ENCODE measurements at regions not wholly inside any gene's neighbourhood (a gene's known extent, or its start where the extent isn't known, plus 50 kb on each side); places are given as distances from the start of the nearest gene placed in this dataset.
"Not testable (repeated sequence)": the region's sequence is repeated elsewhere in the genome, so short reads cannot be mapped to it uniquely, and the experiment has no call there.

DNA sequence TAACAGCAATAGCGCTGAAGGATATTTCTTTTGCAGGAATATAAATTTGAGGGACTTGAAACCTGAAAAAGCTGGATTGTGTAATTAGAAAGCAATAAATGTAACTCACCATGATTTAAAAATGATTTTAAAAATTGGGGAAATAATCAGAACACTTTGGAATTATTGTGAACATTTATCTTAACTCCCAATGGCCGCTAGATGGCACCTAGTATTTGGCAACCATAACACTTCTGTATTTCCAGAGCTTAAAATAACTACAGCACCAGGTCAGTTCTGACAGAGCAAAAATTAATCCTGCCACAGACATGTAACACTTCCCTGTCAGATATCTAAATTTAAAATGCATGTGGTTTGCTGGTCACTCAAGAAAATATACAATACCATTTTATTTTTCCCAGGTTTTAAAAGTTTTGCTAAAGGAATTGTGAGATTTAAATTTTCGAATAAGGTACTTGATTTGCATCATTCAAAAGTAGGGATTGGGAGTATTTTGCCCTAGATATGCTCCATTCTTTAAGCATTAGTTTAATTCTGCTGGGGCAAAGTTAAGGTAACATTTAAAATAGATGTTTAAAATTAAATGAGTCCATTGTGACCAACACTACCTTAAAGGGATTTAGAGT lies 144.5 kb downstream of the PPP1R3A start:
- no peak overlapping the region for H3K27ac Mint-ChIP-seq (ENCODE audit: low read depth)
- H3K4me3 Mint-ChIP-seq, result no peak overlapping the region
- H3K9me3 Mint-ChIP-seq, result peaks cover 11% of the 10 kb centered on the region
- ATAC-seq (replicated peaks; ENCODE audit: extremely low read depth, poor library complexity, severe bottlenecking), result no peak
- no peaks in the 10 kb centered on the region for H3K27me3 Mint-ChIP-seq
- DNase-seq (ENCODE audit: low spot score in 2 of 2), result no peak
- H3K4me1 Mint-ChIP-seq, result no peaks in the 10 kb centered on the region
- H3K36me3 Mint-ChIP-seq (ENCODE audit: insufficient read depth), result no peaks in the 10 kb centered on the region

DNA sequence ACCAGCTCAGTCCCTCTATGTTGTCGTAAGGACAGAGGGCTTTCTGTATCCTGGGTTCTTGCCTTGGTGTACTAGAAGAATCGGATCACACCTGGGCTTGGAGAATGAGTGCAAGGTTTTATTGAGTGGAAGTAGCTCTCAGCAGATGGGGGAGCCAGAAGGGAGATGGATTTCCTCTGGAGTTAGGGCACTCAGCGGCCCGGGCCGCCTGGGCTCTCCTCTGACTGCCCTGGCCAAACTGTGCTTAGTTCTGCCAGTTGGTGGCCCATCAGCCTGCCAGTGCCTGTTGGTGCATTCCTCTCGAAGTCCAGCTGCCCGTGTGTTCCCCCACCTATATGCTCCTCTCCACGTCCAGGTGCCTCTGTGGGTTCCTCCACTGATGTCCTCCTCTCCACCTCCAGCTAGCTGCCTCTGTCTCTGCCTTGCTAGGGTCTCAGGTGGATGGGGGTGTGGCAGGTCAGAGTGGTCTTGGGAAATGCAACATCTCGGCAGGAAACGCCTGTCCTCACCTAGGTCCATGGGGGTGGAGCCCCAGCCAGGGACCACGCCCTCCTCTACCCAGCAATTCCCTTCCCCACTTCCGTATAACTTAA lies 148.6 kb downstream of the PPP1R3A start:
- Mint-ChIP-seq H3K4me3 (no peak overlapping the region), H3K27me3 (no peaks in the 10 kb centered on the region)
- ATAC-seq (replicated peaks; ENCODE audit: extremely low read depth, poor library complexity, severe bottlenecking), result no peak

DNA sequence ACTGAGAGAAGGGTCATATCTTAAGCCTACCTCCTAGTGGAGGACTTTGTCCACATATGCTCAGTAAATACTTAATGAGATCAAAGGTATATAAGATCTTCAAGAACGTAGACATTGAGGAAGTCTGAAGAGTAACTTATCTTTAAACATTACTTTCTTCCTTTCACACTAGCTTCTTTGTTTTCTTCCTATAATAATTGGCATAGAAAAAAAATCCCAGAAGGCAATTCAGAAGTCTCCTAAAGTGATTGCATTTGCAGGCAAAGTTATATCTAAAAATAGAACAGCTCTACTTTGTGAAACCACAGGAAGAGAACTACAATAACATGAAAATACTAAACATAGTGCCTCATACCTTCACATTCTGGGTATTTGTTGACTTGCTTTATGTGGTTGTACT lies 150.4 kb downstream of the PPP1R3A start:
- H3K27ac Mint-ChIP-seq (ENCODE audit: low read depth), result no peak overlapping the region

More for the DNA sequence above, 148.6 kb downstream of the PPP1R3A start:
- Mint-ChIP-seq H3K27ac (ENCODE audit: low read depth) (no peak overlapping the region), H3K9me3 (peaks cover 11% of the 10 kb centered on the region), H3K4me1 (no peaks in the 10 kb centered on the region), H3K36me3 (ENCODE audit: insufficient read depth) (peaks cover 2% of the 10 kb centered on the region)
- DNase-seq (ENCODE audit: low spot score in 2 of 2), result no peak

DNA sequence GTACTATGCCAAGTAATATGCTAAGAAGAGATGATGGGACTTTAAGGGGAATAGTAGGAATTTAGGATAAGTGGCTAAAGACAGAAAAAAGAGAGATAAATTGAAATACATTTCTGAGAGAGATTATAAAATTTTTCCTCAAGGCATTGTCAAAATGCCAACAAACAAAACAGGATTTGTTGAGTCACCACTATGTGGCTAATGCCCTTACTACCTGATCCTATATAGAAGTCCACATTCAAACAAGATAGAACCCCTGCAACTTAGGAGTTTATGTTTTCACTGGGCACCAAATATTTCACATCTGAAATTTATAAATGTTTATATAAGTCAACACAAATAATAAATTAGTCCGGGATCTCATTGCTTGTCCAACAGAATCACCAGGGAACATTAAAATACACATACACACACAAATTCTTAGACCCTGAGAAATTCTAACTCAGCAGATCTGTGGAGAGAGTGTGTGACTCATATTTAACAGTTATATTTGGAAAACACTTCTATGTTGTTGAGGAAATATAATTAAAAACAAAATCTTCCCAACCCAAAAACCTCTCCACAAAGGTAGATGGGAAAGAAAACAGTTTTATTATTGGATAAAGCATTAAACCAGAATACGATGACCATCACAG lies 154.3 kb downstream of the PPP1R3A start:
- DNase-seq (ENCODE audit: low spot score in 2 of 2), result no peak
- Mint-ChIP-seq H3K9me3 (no peaks in the 10 kb centered on the region), H3K27ac (ENCODE audit: low read depth) (no peak overlapping the region), H3K4me1 (no peaks in the 10 kb centered on the region), H3K36me3 (ENCODE audit: insufficient read depth) (peaks cover 2% of the 10 kb centered on the region), H3K4me3 (no peak overlapping the region), H3K27me3 (no peaks in the 10 kb centered on the region)
- ATAC-seq (replicated peaks; ENCODE audit: extremely low read depth, poor library complexity, severe bottlenecking), result no peak

More for the DNA sequence above, 150.4 kb downstream of the PPP1R3A start:
- Mint-ChIP-seq H3K27me3 (no peaks in the 10 kb centered on the region), H3K9me3 (peaks cover 11% of the 10 kb centered on the region), H3K4me3 (no peak overlapping the region), H3K36me3 (ENCODE audit: insufficient read depth) (peaks cover 2% of the 10 kb centered on the region), H3K4me1 (no peaks in the 10 kb centered on the region)
- no peak for DNase-seq (ENCODE audit: low spot score in 2 of 2)
- ATAC-seq (replicated peaks; ENCODE audit: extremely low read depth, poor library complexity, severe bottlenecking), result no peak

DNA sequence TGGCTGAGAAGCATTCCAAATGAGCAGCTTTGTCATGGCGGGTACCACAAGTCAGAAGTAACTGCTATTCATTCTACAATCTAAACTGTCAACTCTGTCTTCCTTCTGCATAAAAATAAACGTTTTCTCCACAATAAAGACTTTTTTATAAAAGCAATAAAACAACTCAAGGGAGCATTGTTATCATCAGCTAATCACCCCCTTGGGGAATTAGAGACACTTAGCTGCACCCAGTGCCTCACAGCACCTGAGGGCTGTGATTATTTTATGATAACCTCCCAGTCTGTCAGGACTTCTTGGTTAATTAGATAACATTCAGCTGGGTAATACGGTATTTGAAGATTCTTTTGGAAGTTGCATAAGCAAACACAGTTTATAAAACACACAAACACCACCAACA lies 155.6 kb downstream of the PPP1R3A start:
- no peaks in the 10 kb centered on the region for H3K9me3 Mint-ChIP-seq
- ATAC-seq (replicated peaks; ENCODE audit: extremely low read depth, poor library complexity, severe bottlenecking) (no peak), DNase-seq (ENCODE audit: low spot score in 2 of 2) (no peak)
- no peaks in the 10 kb centered on the region for H3K27me3 Mint-ChIP-seq
- no peak overlapping the region for H3K27ac Mint-ChIP-seq (ENCODE audit: low read depth)
- no peaks in the 10 kb centered on the region for H3K4me1 Mint-ChIP-seq
- H3K36me3 Mint-ChIP-seq (ENCODE audit: insufficient read depth), result peaks cover 2% of the 10 kb centered on the region
- H3K4me3 Mint-ChIP-seq, result no peak overlapping the region

DNA sequence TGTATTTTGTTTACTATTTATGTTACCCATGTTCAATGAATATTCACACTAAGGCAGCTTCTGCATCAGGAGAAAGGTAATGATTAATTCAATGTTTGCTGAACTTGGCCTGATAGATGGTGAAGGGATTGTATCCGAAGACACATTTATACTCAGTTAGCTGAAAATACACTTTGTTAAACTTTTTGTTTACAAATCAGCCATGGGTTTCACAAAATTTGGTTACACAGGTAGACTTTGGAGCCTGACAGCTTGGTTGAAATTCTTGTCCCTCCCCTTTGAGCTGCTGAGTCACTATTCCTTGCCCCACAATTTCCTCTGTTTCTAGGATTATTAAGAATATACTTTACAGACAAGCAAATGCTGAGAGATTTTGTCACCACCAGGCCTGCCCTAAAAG lies 162.6 kb downstream of the PPP1R3A start:
- Mint-ChIP-seq H3K36me3 (ENCODE audit: insufficient read depth) (no peaks in the 10 kb centered on the region), H3K27ac (ENCODE audit: low read depth) (no peak overlapping the region), H3K4me1 (no peaks in the 10 kb centered on the region), H3K27me3 (no peaks in the 10 kb centered on the region), H3K9me3 (peaks cover 9% of the 10 kb centered on the region), H3K4me3 (no peak overlapping the region)
- no peak for ATAC-seq (replicated peaks; ENCODE audit: extremely low read depth, poor library complexity, severe bottlenecking)
- no peak for DNase-seq (ENCODE audit: low spot score in 2 of 2)

DNA sequence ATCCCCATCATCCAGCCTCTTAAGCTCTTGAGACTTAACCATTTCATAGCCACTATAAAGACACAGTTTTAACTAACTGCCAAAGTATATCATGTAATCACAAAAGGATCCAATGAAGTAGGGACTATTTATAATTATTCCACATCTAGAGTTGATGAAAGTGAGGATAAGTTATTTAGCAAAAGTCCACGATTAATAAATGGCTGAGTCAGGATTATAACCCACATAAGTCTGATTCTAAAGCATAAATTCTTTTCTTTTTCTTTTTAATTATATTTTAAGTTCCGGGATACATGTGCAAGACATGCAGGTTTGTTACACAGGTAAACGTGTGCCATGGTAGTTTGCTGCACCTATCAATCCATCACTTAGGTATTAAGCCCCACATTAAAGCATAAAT lies 166.1 kb downstream of the PPP1R3A start:
- no peak overlapping the region for H3K27ac Mint-ChIP-seq (ENCODE audit: low read depth)
- H3K4me3 Mint-ChIP-seq, result no peak overlapping the region
- peaks cover 13% of the 10 kb centered on the region for H3K9me3 Mint-ChIP-seq
- H3K27me3 Mint-ChIP-seq, result no peaks in the 10 kb centered on the region
- H3K4me1 Mint-ChIP-seq, result no peaks in the 10 kb centered on the region
- ATAC-seq (replicated peaks; ENCODE audit: extremely low read depth, poor library complexity, severe bottlenecking) (no peak), DNase-seq (ENCODE audit: low spot score in 2 of 2) (no peak)
- H3K36me3 Mint-ChIP-seq (ENCODE audit: insufficient read depth), result peaks cover 1% of the 10 kb centered on the region

DNA sequence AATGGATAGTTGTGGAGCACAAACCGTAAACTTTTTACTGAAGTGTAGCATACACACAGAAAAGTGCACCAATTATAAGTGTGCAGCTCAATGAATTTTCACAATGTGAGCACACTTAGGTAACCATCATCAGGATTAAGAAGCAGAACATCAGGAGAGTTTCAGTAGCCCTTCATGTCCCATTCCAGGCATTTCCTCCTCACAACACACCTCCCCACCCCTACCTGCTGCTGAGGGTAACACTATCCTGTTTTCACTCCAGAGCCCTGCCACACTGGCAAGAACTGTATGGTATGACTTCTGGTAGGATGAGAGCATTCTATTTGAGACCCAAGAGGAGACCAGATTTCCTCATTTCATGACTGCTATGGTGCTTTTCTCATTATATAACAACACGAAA lies 166.5 kb downstream of the PPP1R3A start:
- DNase-seq (ENCODE audit: low spot score in 2 of 2) (no peak), ATAC-seq (replicated peaks; ENCODE audit: extremely low read depth, poor library complexity, severe bottlenecking) (no peak)
- H3K4me1 Mint-ChIP-seq, result no peaks in the 10 kb centered on the region
- no peak overlapping the region for H3K27ac Mint-ChIP-seq (ENCODE audit: low read depth)
- peaks cover 1% of the 10 kb centered on the region for H3K36me3 Mint-ChIP-seq (ENCODE audit: insufficient read depth)
- no peak overlapping the region for H3K4me3 Mint-ChIP-seq
- H3K27me3 Mint-ChIP-seq, result no peaks in the 10 kb centered on the region
- H3K9me3 Mint-ChIP-seq, result peaks cover 9% of the 10 kb centered on the region

DNA sequence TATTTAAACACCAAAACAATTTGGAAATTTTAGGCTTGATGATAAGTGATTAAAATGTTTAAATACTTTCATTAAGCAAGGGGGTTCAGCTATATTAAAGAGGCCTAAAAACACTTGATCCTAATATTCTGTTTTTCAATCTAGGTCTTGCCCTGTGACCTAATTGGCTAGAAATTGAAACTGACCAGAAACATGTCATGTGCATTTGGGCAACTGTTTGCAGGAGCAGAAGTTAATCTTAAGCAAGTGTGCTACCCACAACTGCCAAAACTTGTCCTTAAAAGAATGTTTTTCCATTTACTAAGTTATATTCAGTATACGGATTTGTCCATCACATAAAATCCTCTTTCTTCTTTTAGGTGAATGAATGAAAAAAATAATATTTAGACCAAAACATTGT lies 167.3 kb downstream of the PPP1R3A start:
- Mint-ChIP-seq H3K4me3 (no peak overlapping the region), H3K9me3 (peaks cover 6% of the 10 kb centered on the region), H3K27me3 (no peaks in the 10 kb centered on the region), H3K36me3 (ENCODE audit: insufficient read depth) (peaks cover 1% of the 10 kb centered on the region), H3K4me1 (no peaks in the 10 kb centered on the region), H3K27ac (ENCODE audit: low read depth) (no peak overlapping the region)
- no peak for DNase-seq (ENCODE audit: low spot score in 2 of 2)
- ATAC-seq (replicated peaks; ENCODE audit: extremely low read depth, poor library complexity, severe bottlenecking), result no peak

DNA sequence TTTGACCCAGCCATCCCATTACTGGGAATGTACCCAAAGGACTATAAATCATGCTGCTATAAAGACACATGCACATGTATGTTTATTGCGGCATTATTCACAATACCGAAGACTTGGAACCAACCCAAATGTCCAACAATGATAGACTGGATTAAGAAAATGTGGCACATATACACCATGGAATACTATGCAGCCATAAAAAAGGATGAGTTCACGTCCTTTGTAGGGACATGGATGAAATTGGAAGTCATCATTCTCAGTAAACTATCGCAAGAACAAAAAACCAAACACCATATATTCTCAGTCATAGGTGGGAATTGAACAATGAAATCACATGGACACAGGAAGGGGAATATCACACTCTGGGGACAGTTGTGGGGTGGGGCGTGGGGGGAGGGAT lies 170.4 kb downstream of the PPP1R3A start:
- DNase-seq (ENCODE audit: low spot score in 2 of 2); H3K27ac Mint-ChIP-seq (ENCODE audit: low read depth); H3K27me3 Mint-ChIP-seq; H3K36me3 Mint-ChIP-seq (ENCODE audit: insufficient read depth); ATAC-seq (replicated peaks; ENCODE audit: extremely low read depth, poor library complexity, severe bottlenecking); H3K4me3 Mint-ChIP-seq; H3K4me1 Mint-ChIP-seq; H3K9me3 Mint-ChIP-seq: not testable (repeated sequence)

DNA sequence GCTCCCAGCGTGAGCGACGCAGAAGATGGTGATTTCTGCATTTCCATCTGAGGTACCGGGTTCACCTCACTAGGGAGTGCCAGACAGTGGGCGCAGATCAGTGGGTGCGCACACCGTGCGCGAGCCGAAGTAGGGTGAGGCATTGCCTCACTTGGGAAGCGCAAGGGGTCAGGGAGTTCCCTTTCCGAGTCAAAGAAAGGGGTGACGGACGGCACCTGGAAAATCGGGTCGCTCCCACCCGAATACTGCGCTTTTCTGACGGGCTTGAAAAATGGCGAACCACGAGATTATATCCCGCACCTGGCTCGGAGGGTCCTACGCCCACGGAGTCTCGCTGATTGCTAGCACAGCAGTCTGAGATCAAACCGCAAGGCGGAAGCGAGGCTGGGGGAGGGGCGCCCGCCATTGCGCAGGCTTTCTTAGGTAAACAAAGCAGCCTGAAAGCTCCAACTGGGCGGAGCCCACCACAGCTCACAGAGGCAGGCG lies 175.8 kb downstream of the PPP1R3A start:
- not testable (repeated sequence) for DNase-seq (ENCODE audit: low spot score in 2 of 2); H3K36me3 Mint-ChIP-seq (ENCODE audit: insufficient read depth); H3K4me3 Mint-ChIP-seq; H3K27ac Mint-ChIP-seq (ENCODE audit: low read depth); ATAC-seq (replicated peaks; ENCODE audit: extremely low read depth, poor library complexity, severe bottlenecking); H3K4me1 Mint-ChIP-seq; H3K27me3 Mint-ChIP-seq; H3K9me3 Mint-ChIP-seq

DNA sequence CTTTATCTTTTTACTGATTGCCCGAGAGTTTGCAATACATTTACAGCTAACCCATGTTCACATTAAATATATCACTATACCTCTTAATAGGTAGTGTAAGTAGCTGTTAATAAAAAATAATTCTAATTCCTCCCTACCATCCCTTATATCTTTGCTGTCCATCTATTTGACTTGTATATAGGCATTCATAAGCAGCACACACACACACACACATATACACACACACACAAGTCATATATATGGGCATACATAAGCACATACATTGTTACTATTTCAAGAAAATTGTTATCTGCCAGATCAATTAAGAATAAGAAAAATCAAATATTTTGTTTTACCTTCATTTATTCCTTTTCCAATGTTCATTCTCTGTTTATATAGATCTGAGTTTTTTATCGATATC lies 176.4 kb downstream of the PPP1R3A start:
- H3K9me3 Mint-ChIP-seq, result peaks cover 10% of the 10 kb centered on the region
- DNase-seq (ENCODE audit: low spot score in 2 of 2), result no peak
- no peaks in the 10 kb centered on the region for H3K4me1 Mint-ChIP-seq
- H3K36me3 Mint-ChIP-seq (ENCODE audit: insufficient read depth), result no peaks in the 10 kb centered on the region
- H3K27ac Mint-ChIP-seq (ENCODE audit: low read depth), result no peak overlapping the region
- no peak for ATAC-seq (replicated peaks; ENCODE audit: extremely low read depth, poor library complexity, severe bottlenecking)
- H3K4me3 Mint-ChIP-seq, result no peak overlapping the region
- H3K27me3 Mint-ChIP-seq, result no peaks in the 10 kb centered on the region

DNA sequence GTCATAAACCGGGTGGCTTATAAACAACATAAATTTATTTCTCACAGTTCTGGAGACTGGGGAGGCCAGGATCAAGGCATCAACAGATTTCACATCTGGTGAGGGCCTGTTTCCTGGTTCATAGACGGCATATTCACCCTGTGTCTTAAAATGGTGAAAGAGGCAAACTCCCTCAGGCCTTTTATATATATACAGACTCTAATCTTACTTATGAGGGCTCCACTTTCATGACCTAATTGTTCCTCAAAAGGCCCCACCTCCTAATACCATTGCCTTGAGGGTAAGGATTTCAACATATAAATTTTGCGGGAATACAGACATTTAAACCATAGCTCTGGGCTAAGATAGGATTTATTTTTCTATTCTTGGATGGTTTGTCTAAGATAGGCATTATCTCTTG lies 187.2 kb downstream of the PPP1R3A start:
- DNase-seq (ENCODE audit: low spot score in 2 of 2) (no peak), ATAC-seq (replicated peaks; ENCODE audit: extremely low read depth, poor library complexity, severe bottlenecking) (no peak)
- Mint-ChIP-seq H3K4me3 (no peak overlapping the region), H3K4me1 (no peaks in the 10 kb centered on the region), H3K27me3 (no peaks in the 10 kb centered on the region), H3K27ac (ENCODE audit: low read depth) (no peak overlapping the region), H3K9me3 (peaks cover 6% of the 10 kb centered on the region), H3K36me3 (ENCODE audit: insufficient read depth) (no peaks in the 10 kb centered on the region)

All from central memory CD8-positive, alpha-beta T cell (primary cell).